Ovary (tissue), 3 donors: ENCODE measurements at regions not wholly inside any gene's neighbourhood (a gene's known extent, or its start where the extent isn't known, plus 50 kb on each side); places are given as distances from the start of the nearest gene placed in this dataset.

ENCODE experiments used
- CTCF ChIP-seq, 3 donors: fragments of 450-650 bp in 2 of 3; fragments of 200-600 bp in 1 of 3; IDR thresholded peaks; one replicate each; pipeline versions ENCODE4 v1.5.1 to v1.8.0; 2016 to 2022; ENCODE audit warnings: antibody characterized with exemption in 3 of 3, mild to moderate bottlenecking in 1 of 3
- EP300 ChIP-seq: sonication (generic); formaldehyde crosslinking; IDR thresholded peaks from one replicate; pipeline ENCODE4 v1.6.1; 2017; ENCODE audit warnings: antibody characterized with exemption
- donor health status: DM: no; HTN: no; CAD: no.

GRCh38 chr16:79808731-79809130 lies 208.2 kb upstream of the MAF start:
- TF ChIP-seq CTCF (IDR thresholded peaks at IDR 0.05): no peak
- no peak for TF ChIP-seq EP300
